ENCODE measurements at regions not wholly inside any gene's neighbourhood (a gene's known extent, or its start where the extent isn't known, plus 50 kb on each side); places are given as distances from the start of the nearest gene placed in this dataset.

DNA sequence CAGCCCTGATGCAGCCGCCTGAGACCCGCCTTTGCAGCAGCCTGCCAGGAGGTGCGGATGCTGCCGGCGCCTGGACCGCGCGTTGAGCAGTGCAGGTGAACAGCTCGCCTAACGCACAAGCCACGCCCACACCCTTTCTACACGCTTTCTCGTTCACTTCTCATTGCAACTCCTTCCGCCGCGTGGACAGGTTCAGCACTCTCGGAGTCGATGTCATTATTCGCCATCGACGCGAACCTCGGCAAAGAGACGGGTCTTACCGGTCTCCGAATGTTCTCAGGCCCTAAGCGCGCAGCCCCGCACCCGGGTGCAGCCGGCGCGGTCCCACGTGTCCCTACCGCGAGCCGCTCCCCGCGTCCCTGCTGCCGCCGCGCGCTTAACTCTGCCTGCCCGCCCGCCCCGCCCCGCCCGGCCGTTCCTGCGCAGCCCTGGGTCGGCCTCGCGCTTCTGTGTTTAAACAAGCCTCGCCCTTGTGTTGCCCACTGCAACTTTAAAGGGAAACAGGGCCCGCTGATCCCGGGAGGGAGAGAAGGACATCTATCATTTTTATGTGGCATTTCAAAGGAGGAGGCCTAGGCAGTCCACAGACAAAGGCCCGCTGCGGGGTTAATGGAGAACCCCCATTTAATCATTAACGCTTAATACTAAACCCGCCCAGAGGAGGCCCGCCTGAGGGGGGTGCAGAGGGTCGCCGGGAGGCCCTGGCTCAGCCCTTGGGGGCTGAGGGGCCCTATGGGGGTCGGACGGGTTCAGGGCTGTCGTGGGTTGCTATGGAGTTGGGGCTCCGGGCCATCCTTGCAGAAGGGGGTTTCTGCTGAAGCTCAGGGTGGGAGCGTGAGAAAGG is 128.5 kb downstream of the WDR11 start:
- no peaks in the 10 kb centered on the region for H3K36me3 Mint-ChIP-seq (ENCODE audit: unreplicated experiment)
- peak overlapping the region; percentile 66 for H3K4me3 Mint-ChIP-seq (ENCODE audit: unreplicated experiment)
- no peak for DNase-seq (ENCODE audit: extremely low spot score, unreplicated experiment)
- peaks cover 3% of the 10 kb centered on the region for H3K4me1 Mint-ChIP-seq (ENCODE audit: unreplicated experiment)
- H3K27ac Mint-ChIP-seq (ENCODE audit: unreplicated experiment): no peak overlapping the region
- H3K9me3 Mint-ChIP-seq (ENCODE audit: unreplicated experiment): peaks cover 3% of the 10 kb centered on the region
- H3K27me3 Mint-ChIP-seq (ENCODE audit: unreplicated experiment): peaks cover 46% of the 10 kb centered on the region
- TF ChIP-seq, protein P1, sequence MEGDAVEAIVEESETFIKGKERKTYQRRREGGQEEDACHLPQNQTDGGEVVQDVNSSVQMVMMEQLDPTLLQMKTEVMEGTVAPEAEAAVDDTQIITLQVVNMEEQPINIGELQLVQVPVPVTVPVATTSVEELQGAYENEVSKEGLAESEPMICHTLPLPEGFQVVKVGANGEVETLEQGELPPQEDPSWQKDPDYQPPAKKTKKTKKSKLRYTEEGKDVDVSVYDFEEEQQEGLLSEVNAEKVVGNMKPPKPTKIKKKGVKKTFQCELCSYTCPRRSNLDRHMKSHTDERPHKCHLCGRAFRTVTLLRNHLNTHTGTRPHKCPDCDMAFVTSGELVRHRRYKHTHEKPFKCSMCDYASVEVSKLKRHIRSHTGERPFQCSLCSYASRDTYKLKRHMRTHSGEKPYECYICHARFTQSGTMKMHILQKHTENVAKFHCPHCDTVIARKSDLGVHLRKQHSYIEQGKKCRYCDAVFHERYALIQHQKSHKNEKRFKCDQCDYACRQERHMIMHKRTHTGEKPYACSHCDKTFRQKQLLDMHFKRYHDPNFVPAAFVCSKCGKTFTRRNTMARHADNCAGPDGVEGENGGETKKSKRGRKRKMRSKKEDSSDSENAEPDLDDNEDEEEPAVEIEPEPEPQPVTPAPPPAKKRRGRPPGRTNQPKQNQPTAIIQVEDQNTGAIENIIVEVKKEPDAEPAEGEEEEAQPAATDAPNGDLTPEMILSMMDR (IDR thresholded peaks at IDR 0.05): no peak

GRCh38 chr10:120980279-120981255 is 129.4 kb downstream of the WDR11 start:
- TF ChIP-seq, protein P1 (IDR thresholded peaks at IDR 0.05): no peak
- Mint-ChIP-seq H3K27me3 (ENCODE audit: unreplicated experiment) (peaks cover 44% of the 10 kb centered on the region), H3K9me3 (ENCODE audit: unreplicated experiment) (no peaks in the 10 kb centered on the region), H3K36me3 (ENCODE audit: unreplicated experiment) (no peaks in the 10 kb centered on the region), H3K4me3 (ENCODE audit: unreplicated experiment) (no peak overlapping the region), H3K4me1 (ENCODE audit: unreplicated experiment) (peaks cover 3% of the 10 kb centered on the region), H3K27ac (ENCODE audit: unreplicated experiment) (no peak overlapping the region)
- peak; percentile 21 for DNase-seq (ENCODE audit: extremely low spot score, unreplicated experiment)

GRCh38 chr10:120981601-120982391 is 130.6 kb downstream of the WDR11 start:
- Mint-ChIP-seq H3K4me1 (ENCODE audit: unreplicated experiment) (peaks cover 3% of the 10 kb centered on the region), H3K36me3 (ENCODE audit: unreplicated experiment) (no peaks in the 10 kb centered on the region), H3K27me3 (ENCODE audit: unreplicated experiment) (peaks cover 38% of the 10 kb centered on the region), H3K4me3 (ENCODE audit: unreplicated experiment) (no peak overlapping the region), H3K9me3 (ENCODE audit: unreplicated experiment) (peaks cover 2% of the 10 kb centered on the region), H3K27ac (ENCODE audit: unreplicated experiment) (no peak overlapping the region)
- DNase-seq (ENCODE audit: extremely low spot score, unreplicated experiment): peak; percentile 76
- TF ChIP-seq, protein P1 (IDR thresholded peaks at IDR 0.05): no peak

DNA sequence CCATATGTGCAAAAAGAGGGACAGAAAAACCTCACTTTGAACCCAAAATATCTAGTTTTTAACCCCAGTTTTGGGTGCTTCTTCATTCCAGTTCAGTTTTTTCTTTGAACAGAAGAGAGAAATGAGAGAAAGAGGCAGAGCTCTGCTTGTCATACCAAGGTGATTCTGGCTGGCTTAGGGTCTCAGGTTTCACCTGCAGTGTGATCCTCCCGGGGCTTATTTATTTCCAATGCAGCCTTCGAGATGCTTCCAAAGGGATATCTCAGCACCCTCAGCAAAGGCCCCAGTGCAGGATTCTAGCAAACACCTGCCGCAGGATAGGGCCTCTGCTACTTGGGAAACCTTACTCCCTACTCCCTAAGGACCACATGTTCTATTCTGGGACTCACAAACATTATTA is 131.3 kb downstream of the WDR11 start:
- Mint-ChIP-seq H3K27me3 (ENCODE audit: unreplicated experiment) (peaks cover 35% of the 10 kb centered on the region), H3K36me3 (ENCODE audit: unreplicated experiment) (no peaks in the 10 kb centered on the region), H3K9me3 (ENCODE audit: unreplicated experiment) (peaks cover 9% of the 10 kb centered on the region), H3K4me1 (ENCODE audit: unreplicated experiment) (peaks cover 3% of the 10 kb centered on the region), H3K27ac (ENCODE audit: unreplicated experiment) (no peak overlapping the region), H3K4me3 (ENCODE audit: unreplicated experiment) (no peak overlapping the region)
- TF ChIP-seq, protein P1 (IDR thresholded peaks at IDR 0.05): no peak
- peak; percentile 51 for DNase-seq (ENCODE audit: extremely low spot score, unreplicated experiment)
